H1 (cell line): ENCODE measurements at regions not wholly inside any gene's neighbourhood (a gene's known extent, or its start where the extent isn't known, plus 50 kb on each side); places are given as distances from the start of the nearest gene placed in this dataset.

Source experiments
- CTCF ChIA-PET: fragments of 300-600 bp; sonication (Branson Sonifier 250); formaldehyde crosslinking; loops from one replicate; lab custom pipeline; 2021; ENCODE audit not compliant: partially characterized antibody; lab: Charles Lee
- POLR2A ChIA-PET: fragments of 300-600 bp; sonication (Branson Sonifier 250); formaldehyde crosslinking; loops from one replicate; lab custom pipeline; 2021; ENCODE audit warnings: inconsistent platforms; ENCODE audit not compliant: partially characterized antibody; lab: Charles Lee
- DNase-seq, 2 experiments: peaks; one replicate each; pipeline versions ENCODE4 v3.0.0 to v3.0.0-alpha.2; 2010 to 2022; ENCODE audit warnings: low spot score in 2 of 2, low read depth in 1 of 2, mixed read lengths in 1 of 2
- FAIRE-seq: peaks from 2 replicates; lab custom pipeline; 2011; peaks lifted over from hg19 to GRCh38; lab: Jason Lieb, UNC
- H2AFZ ChIP-seq: 2 replicates; pipeline ENCODE4 v1.8.1; 2012; ENCODE audit warnings: low read length, inconsistent platforms
- H2AK5ac ChIP-seq: 2 replicates; pipeline ENCODE4 v1.6.1; 2013; ENCODE audit warnings: low read depth, low read length
- H2BK120ac ChIP-seq: replicated peaks from 2 replicates; pipeline ENCODE3; 2013; ENCODE audit warnings: low read depth, low read length, inconsistent platforms
- H2BK12ac ChIP-seq: 2 replicates; pipeline ENCODE4 v1.6.1; 2013; ENCODE audit warnings: low read depth, low read length
- H2BK15ac ChIP-seq: 2 replicates; pipeline ENCODE4 v1.6.1; 2013; ENCODE audit warnings: low read length
- H2BK20ac ChIP-seq: 2 replicates; pipeline ENCODE4 v1.6.1; 2013; ENCODE audit warnings: low read length
- H2BK5ac ChIP-seq: 2 replicates; pipeline ENCODE4 v1.6.1; 2013; ENCODE audit warnings: low read depth, low read length
- H3K14ac ChIP-seq: 2 replicates; pipeline ENCODE4 v1.6.1; 2013; ENCODE audit warnings: inconsistent platforms; ENCODE audit not compliant: insufficient read length
- H3K18ac ChIP-seq: 2 replicates; pipeline ENCODE4 v1.6.1; 2013; ENCODE audit warnings: low read length; ENCODE audit errors: extremely low read depth
- H3K23ac ChIP-seq: 2 replicates; pipeline ENCODE4 v1.6.1; 2013; ENCODE audit warnings: inconsistent platforms; ENCODE audit not compliant: insufficient read length
- H3K23me2 ChIP-seq: 2 replicates; pipeline ENCODE4 v1.6.1; 2013; ENCODE audit warnings: low read depth, low read length
- H3K27ac ChIP-seq: 2 replicates; pipeline ENCODE4 v1.6.1; 2011; ENCODE audit warnings: low read depth, low read length, inconsistent platforms
- H3K27me3 ChIP-seq, 4 experiments: replicated peaks in 1 of 4; 1 replicate in 1 of 4; 2 replicates in 3 of 4; pipeline versions ENCODE4 v1.6.1 to v1.8.1; 2011 to 2013; ENCODE audit warnings: low read length in 3 of 4, mild to moderate bottlenecking in 3 of 4, inconsistent platforms in 2 of 4, mixed read lengths in 2 of 4, moderate library complexity in 1 of 4; ENCODE audit not compliant: control insufficient read depth in 3 of 4, insufficient read depth in 3 of 4; ENCODE audit errors: extremely low read depth in 1 of 4
- H3K36me3 ChIP-seq, 4 experiments: 2 replicates each; pipeline versions ENCODE4 v1.6.1 to v1.8.1; 2011 to 2013; ENCODE audit warnings: mild to moderate bottlenecking in 4 of 4, low read length in 3 of 4, moderate library complexity in 2 of 4, control low read depth in 1 of 4, inconsistent platforms in 1 of 4; ENCODE audit not compliant: insufficient read depth in 4 of 4, control insufficient read depth in 2 of 4
- H3K4ac ChIP-seq: replicated peaks from 2 replicates; pipeline ENCODE3; 2013; ENCODE audit warnings: low read length, low read depth, mixed read lengths, inconsistent platforms; ENCODE audit not compliant: insufficient read length
- H3K4me1 ChIP-seq, 4 experiments: replicated peaks in 1 of 4; 1 replicate in 1 of 4; 2 replicates in 3 of 4; pipeline versions ENCODE4 v1.6.1 to v1.8.1; 2011 to 2013; ENCODE audit warnings: low read length in 3 of 4, inconsistent platforms in 2 of 4, mixed read lengths in 1 of 4; ENCODE audit not compliant: insufficient read depth in 4 of 4, control insufficient read depth in 3 of 4
- H3K4me2 ChIP-seq, 2 experiments: 2 replicates each; pipeline versions ENCODE4 v1.6.1 to v1.8.1; 2011 to 2013; ENCODE audit warnings: low read depth in 2 of 2, low read length in 2 of 2, control low read depth in 1 of 2, inconsistent platforms in 1 of 2, mild to moderate bottlenecking in 1 of 2; ENCODE audit not compliant: insufficient read depth in 1 of 2
- H3K4me3 ChIP-seq, 4 experiments: fragments of 200-600, 300-600 bp in 1 of 4; sonication (generic), shearing (Covaris generic), sonication (Bioruptor Twin) in 1 of 4; 2 replicates each; pipeline versions ENCODE4 v1.5.1 to v1.8.1; 2011 to 2016; ENCODE audit warnings: low read length in 4 of 4, low read depth in 3 of 4, control low read depth in 2 of 4, inconsistent platforms in 2 of 4, mild to moderate bottlenecking in 2 of 4, mixed read lengths in 1 of 4, moderate library complexity in 1 of 4; ENCODE audit not compliant: insufficient read depth in 2 of 4; ENCODE audit errors: extremely low read depth in 1 of 4
- H3K56ac ChIP-seq: replicated peaks from 2 replicates; pipeline ENCODE3; 2013; ENCODE audit warnings: low read depth, mild to moderate bottlenecking, mixed read lengths, low read length, inconsistent platforms; ENCODE audit not compliant: insufficient read length
- H3K79me1 ChIP-seq: 2 replicates; pipeline ENCODE4 v1.6.1; 2013; ENCODE audit warnings: low read depth, low read length, control low read depth
- H3K79me2 ChIP-seq, 2 experiments: 2 replicates each; pipeline versions ENCODE4 v1.6.1 to v1.8.1; 2012 to 2013; ENCODE audit warnings: low read length in 2 of 2, mild to moderate bottlenecking in 2 of 2, inconsistent platforms in 1 of 2; ENCODE audit not compliant: insufficient read depth in 2 of 2, control insufficient read depth in 1 of 2
- H3K9ac ChIP-seq, 4 experiments: replicated peaks in 1 of 4; 1 replicate in 1 of 4; 2 replicates in 3 of 4; pipeline versions ENCODE4 v1.6.1 to v1.8.1; 2011 to 2013; ENCODE audit warnings: low read depth in 3 of 4, low read length in 3 of 4, control low read depth in 2 of 4, mild to moderate bottlenecking in 2 of 4, moderate library complexity in 2 of 4, inconsistent platforms in 1 of 4; ENCODE audit errors: extremely low read depth in 1 of 4
- H3K9me3 ChIP-seq, 2 experiments: 2 replicates each; pipeline versions ENCODE4 v1.6.1 to v1.8.1; 2012 to 2013; ENCODE audit warnings: mild to moderate bottlenecking in 2 of 2, moderate library complexity in 2 of 2, control low read depth in 1 of 2, inconsistent platforms in 1 of 2, low read depth in 1 of 2, low read length in 1 of 2, mixed read lengths in 1 of 2; ENCODE audit not compliant: insufficient read depth in 2 of 2
- H4K20me1 ChIP-seq, 2 experiments: replicated peaks in 1 of 2; 2 replicates each; pipeline versions ENCODE3 to v1.8.1; 2011 to 2013; ENCODE audit warnings: inconsistent platforms in 2 of 2, low read length in 2 of 2, mild to moderate bottlenecking in 1 of 2; ENCODE audit not compliant: insufficient read depth in 2 of 2, control insufficient read depth in 1 of 2
- H4K5ac ChIP-seq: 2 replicates; pipeline ENCODE4 v1.6.1; 2013; ENCODE audit warnings: low read length, low read depth, mixed read lengths, inconsistent platforms; ENCODE audit not compliant: insufficient read length
- H4K8ac ChIP-seq: 2 replicates; pipeline ENCODE4 v1.8.0; 2013; ENCODE audit warnings: mild to moderate bottlenecking, moderate library complexity, low read length, inconsistent platforms; ENCODE audit not compliant: insufficient read depth; ENCODE audit errors: extremely low read depth
- H4K91ac ChIP-seq: replicated peaks from 2 replicates; pipeline ENCODE3; 2013; ENCODE audit warnings: low read length, mixed read lengths, inconsistent platforms; ENCODE audit not compliant: insufficient read length
- FOSL1 ChIP-seq: IDR thresholded peaks from 2 replicates; pipeline ENCODE4 v1.6.1; 2011; ENCODE audit warnings: mild to moderate bottlenecking, low read depth, low read length, moderate library complexity; ENCODE audit not compliant: insufficient read depth
- HDAC2 ChIP-seq, 2 experiments: fragments of 300-600 bp in 1 of 2; sonication (generic) in 1 of 2; IDR thresholded peaks; 2 replicates each; pipeline ENCODE4 v1.6.1; 2011 to 2012; ENCODE audit warnings: low read depth in 2 of 2, low read length in 2 of 2, mild to moderate bottlenecking in 2 of 2, moderate library complexity in 2 of 2, borderline replicate concordance in 1 of 2, inconsistent platforms in 1 of 2
- JUND ChIP-seq: IDR thresholded peaks from 2 replicates; pipeline ENCODE4 v1.6.1; 2011; ENCODE audit warnings: mild to moderate bottlenecking, improper control_type of control experiment, low read length
- MAFK ChIP-seq: IDR thresholded peaks from 2 replicates; pipeline ENCODE4 v1.6.1; 2012; ENCODE audit warnings: low read depth, mild to moderate bottlenecking, improper control_type of control experiment, low read length
- NANOG ChIP-seq: IDR thresholded peaks from 2 replicates; pipeline ENCODE4 v1.6.1; 2011; ENCODE audit warnings: low read length, low read depth, mild to moderate bottlenecking, inconsistent platforms; ENCODE audit not compliant: insufficient read depth, poor library complexity, severe bottlenecking
- POLR2AphosphoS5 ChIP-seq: IDR thresholded peaks from 2 replicates; pipeline ENCODE4 v1.6.1; 2011; ENCODE audit warnings: low read depth, low read length
- RXRA ChIP-seq: IDR thresholded peaks from 2 replicates; pipeline ENCODE4 v1.6.1; 2011; ENCODE audit warnings: low read depth, mild to moderate bottlenecking, low read length, moderate library complexity; ENCODE audit not compliant: insufficient read depth
- SAP30 ChIP-seq: fragments of 300-600 bp; sonication (generic); IDR thresholded peaks from 2 replicates; pipeline ENCODE4 v1.7.1; 2012; ENCODE audit warnings: low read length, moderate library complexity, mild to moderate bottlenecking, inconsistent platforms; ENCODE audit not compliant: insufficient read depth, insufficient replicate concordance
- SIRT6 ChIP-seq: IDR thresholded peaks from one replicate; pipeline ENCODE4 v1.7.1; 2012; ENCODE audit warnings: low read length, inconsistent platforms
- SP1 ChIP-seq: IDR thresholded peaks from 2 replicates; pipeline ENCODE4 v1.6.1; 2011; ENCODE audit warnings: low read depth, low read length
- TCF12 ChIP-seq: IDR thresholded peaks from 2 replicates; pipeline ENCODE4 v1.6.1; 2011; ENCODE audit warnings: low read depth, mild to moderate bottlenecking, low read length
- whole genome bisulfite sequencing, 2 experiments: shearing (Covaris generic) in 1 of 2; methylation state at CpG; one replicate each; pipeline versions ENCODE4 v1.1.6 to v1.1.7; 2013 to 2015; ENCODE audit warnings: low lambda C conversion rate in 2 of 2, mixed read lengths in 2 of 2, inconsistent platforms in 1 of 2, low coverage in 1 of 2, missing lambda C conversion rate in 1 of 2; ENCODE audit not compliant: insufficient replicate concordance in 2 of 2, insufficient coverage in 1 of 2, insufficient read length in 1 of 2; ENCODE audit errors: extremely low coverage in 1 of 2, missing lambda C conversion rate in 1 of 2; 5-methylcytosine and 5-hydroxymethylcytosine counted together
- TF ChIP-seq, protein P1 (sequence below): IDR thresholded peaks from 2 replicates; pipeline ENCODE4 v1.6.1; 2011; ENCODE audit warnings: low read depth, mild to moderate bottlenecking, low read length; ENCODE audit not compliant: insufficient read depth

DNA sequence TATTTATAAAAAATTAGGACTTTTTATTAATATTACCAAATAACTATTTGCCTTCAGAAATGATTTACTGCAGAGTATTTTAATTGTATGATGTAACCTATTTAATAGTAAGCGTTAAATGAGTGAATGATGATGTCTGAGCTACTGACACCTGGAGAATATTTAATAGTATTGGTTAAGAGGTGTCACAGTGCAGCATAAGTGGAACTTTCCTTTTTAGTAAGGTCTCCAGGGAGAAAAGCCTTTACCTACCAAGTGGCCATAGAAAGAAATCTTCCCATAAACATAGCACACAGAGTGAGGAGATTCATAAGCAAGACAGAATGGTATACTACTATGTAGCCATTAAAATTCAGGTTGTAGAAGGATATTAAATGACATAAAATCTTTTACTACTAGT is 441.7 kb downstream of the TBL1XR1 start:
- no peak overlapping the region for H2AK5ac ChIP-seq
- H3K14ac ChIP-seq, result no peak overlapping the region
- no peaks in the 10 kb centered on the region for H3K27me3 ChIP-seq
- POLR2A ChIA-PET, result no interaction called here
- H3K23ac ChIP-seq, result no peak overlapping the region
- H3K79me2 ChIP-seq, result no peaks in the 10 kb centered on the region
- no peak overlapping the region for H4K5ac ChIP-seq
- 83% methylated on average over 1 of the region's 1 CpG; no CpG with 5 or more reads in 1 of the 2 experiments for WGBS, 2 experiments
- no peaks in the 10 kb centered on the region for H4K20me1 ChIP-seq
- no peak for TF ChIP-seq HDAC2 (IDR thresholded peaks at IDR 0.05; ENCODE audit: borderline replicate concordance in 1 of 2, low read depth in 2 of 2, low read length in 2 of 2)
- no peak for TF ChIP-seq SP1
- TF ChIP-seq SAP30, result no peak
- no peak for TF ChIP-seq MAFK
- no peak for TF ChIP-seq POLR2AphosphoS5
- no peak for TF ChIP-seq RXRA
- TF ChIP-seq SIRT6, result no peak
- TF ChIP-seq, protein P1, sequence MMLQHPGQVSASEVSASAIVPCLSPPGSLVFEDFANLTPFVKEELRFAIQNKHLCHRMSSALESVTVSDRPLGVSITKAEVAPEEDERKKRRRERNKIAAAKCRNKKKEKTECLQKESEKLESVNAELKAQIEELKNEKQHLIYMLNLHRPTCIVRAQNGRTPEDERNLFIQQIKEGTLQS, result no peak
- no peak for TF ChIP-seq FOSL1
- no peak for TF ChIP-seq NANOG
- no peak for TF ChIP-seq JUND
- TF ChIP-seq TCF12, result no peak
- TF ChIP-seq, all 59 proteins: peak for 0
- Histone ChIP-seq H3K9me3 (no peaks in the 10 kb centered on the region), H4K91ac (no peak overlapping the region), H2AFZ (no peak overlapping the region), H2BK20ac (no peak overlapping the region), H2BK5ac (no peak overlapping the region), H3K36me3 (no peaks in the 10 kb centered on the region), H2BK12ac (no peak overlapping the region), H3K4me2 (no peak overlapping the region), H3K4me1 (no peaks in the 10 kb centered on the region), H3K23me2 (no peaks in the 10 kb centered on the region; the same call in 1 of the 2 replicates), H3K18ac (no peak overlapping the region), H3K56ac (no peak overlapping the region), H3K4me3 (no peak overlapping the region), H4K8ac (no peak overlapping the region), H3K27ac (no peak overlapping the region), H2BK15ac (no peak overlapping the region), H3K4ac (no peak overlapping the region), H2BK120ac (no peak overlapping the region), H3K9ac (no peak overlapping the region), H3K79me1 (no peaks in the 10 kb centered on the region)
- DNase-seq, result no peak
- CTCF ChIA-PET, result interaction anchor here (0.6 kb wide), 1 partner anchor 20 kb away, joined by 3 read pairs; no protein-coding TSS in a partner anchor
- FAIRE-seq, result no peak
